Endothelial cell of umbilical vein (primary cell): ENCODE measurements at regions not wholly inside any gene's neighbourhood (a gene's known extent, or its start where the extent isn't known, plus 50 kb on each side); places are given as distances from the start of the nearest gene placed in this dataset.

Experiments used
- BruUV-seq: library from RNA; stranded (reverse); fragments of 400-500 nt; replicated peaks from 2 replicates; lab custom pipeline; 2021; lab: Mats Ljungman, UMichigan
- CTCF ChIA-PET: fragments of 300-600, 350-600 bp; sonication (Branson Sonifier 250); formaldehyde crosslinking; loops from one replicate; lab custom pipeline; 2021; ENCODE audit warnings: antibody characterized with exemption, inconsistent platforms; lab: Charles Lee
- POLR2A ChIA-PET: fragments of 300-600, 350-600 bp; sonication (Branson Sonifier 250); formaldehyde crosslinking; loops from one replicate; lab custom pipeline; 2021; ENCODE audit warnings: antibody characterized with exemption, inconsistent platforms; lab: Charles Lee
- DNase-seq: peaks from one replicate; pipeline ENCODE4 v3.0.0-alpha.2; 2011; ENCODE audit warnings: low read depth, low spot score
- FAIRE-seq: peaks from 2 replicates; lab custom pipeline; 2011; peaks lifted over from hg19 to GRCh38; lab: Jason Lieb, UNC
- H2AFZ ChIP-seq: 2 replicates; pipeline ENCODE4 v1.6.0; 2012; ENCODE audit warnings: low read depth, low read length, control low read depth, inconsistent platforms
- H3K27ac ChIP-seq: 2 replicates; pipeline ENCODE4 v1.5.1; 2011; ENCODE audit warnings: low read depth, mild to moderate bottlenecking, control low read depth, low read length, moderate library complexity; ENCODE audit not compliant: insufficient read depth
- H3K27me3 ChIP-seq, 2 experiments: 2 replicates each; pipeline versions ENCODE4 v1.6.0 to v1.6.1; 2011; ENCODE audit warnings: low read length in 2 of 2, mixed read lengths in 1 of 2; ENCODE audit not compliant: control insufficient read depth in 2 of 2, insufficient read depth in 2 of 2
- H3K36me3 ChIP-seq, 2 experiments: 2 replicates in 1 of 2; 3 replicates in 1 of 2; pipeline ENCODE4 v1.5.1; 2011; ENCODE audit warnings: low read length in 2 of 2, mild to moderate bottlenecking in 1 of 2, moderate library complexity in 1 of 2; ENCODE audit not compliant: control insufficient read depth in 2 of 2, insufficient read depth in 2 of 2; ENCODE audit errors: extremely low read depth in 1 of 2
- H3K4me1 ChIP-seq: 3 replicates; pipeline ENCODE4 v1.5.1; 2011; ENCODE audit warnings: mild to moderate bottlenecking, low read length; ENCODE audit not compliant: control insufficient read depth, insufficient read depth; ENCODE audit errors: extremely low read depth
- H3K4me2 ChIP-seq: 2 replicates; pipeline ENCODE4 v1.6.1; 2011; ENCODE audit warnings: low read length, control low read depth, mixed read lengths; ENCODE audit not compliant: insufficient read depth
- H3K4me3 ChIP-seq, 3 experiments: fragments of 200-600 bp in 1 of 3; sonication (generic), shearing (Covaris generic) in 1 of 3; replicated peaks in 1 of 3; 2 replicates each; pipeline ENCODE4 v1.5.1; 2011 to 2016; ENCODE audit warnings: control low read depth in 3 of 3, low read length in 3 of 3, mild to moderate bottlenecking in 2 of 3, inconsistent platforms in 1 of 3, low read depth in 1 of 3, moderate library complexity in 1 of 3; ENCODE audit not compliant: insufficient read depth in 1 of 3
- H3K79me2 ChIP-seq: 2 replicates; pipeline ENCODE4 v1.6.0; 2012; ENCODE audit warnings: low read length, inconsistent platforms; ENCODE audit not compliant: control insufficient read depth, insufficient read depth
- H3K9ac ChIP-seq: replicated peaks from 2 replicates; pipeline ENCODE3; 2011; ENCODE audit warnings: low read length, control low read depth; ENCODE audit not compliant: insufficient read depth; ENCODE audit errors: extremely low read depth
- H3K9me1 ChIP-seq: replicated peaks from 3 replicates; pipeline ENCODE4 v1.6.0; 2011; ENCODE audit warnings: mild to moderate bottlenecking, low read length; ENCODE audit not compliant: control insufficient read depth, insufficient read depth; ENCODE audit errors: extremely low read depth
- H3K9me3 ChIP-seq: replicated peaks from 2 replicates; pipeline ENCODE4 v1.5.1; 2012; ENCODE audit warnings: low read length, inconsistent platforms; ENCODE audit not compliant: control insufficient read depth, insufficient read depth
- H4K20me1 ChIP-seq: replicated peaks from 2 replicates; pipeline ENCODE3; 2011; ENCODE audit warnings: mild to moderate bottlenecking, low read length; ENCODE audit not compliant: control insufficient read depth, insufficient read depth; ENCODE audit errors: extremely low read depth
- CTCF ChIP-seq, 2 donors: IDR thresholded peaks; 1 replicate in 1 of 2; 2 replicates in 1 of 2; pipeline ENCODE4 v1.5.1; 2011; ENCODE audit warnings: low read length in 2 of 2, mild to moderate bottlenecking in 2 of 2, moderate library complexity in 2 of 2, control low read depth in 1 of 2, inconsistent platforms in 1 of 2, low read depth in 1 of 2; ENCODE audit not compliant: insufficient read depth in 1 of 2; ENCODE audit errors: extremely low read depth in 1 of 2
- EZH2 ChIP-seq: IDR thresholded peaks from 2 replicates; pipeline ENCODE4 v1.6.1; 2012; ENCODE audit warnings: borderline replicate concordance, low read depth, mild to moderate bottlenecking, moderate library complexity, low read length, inconsistent platforms; ENCODE audit not compliant: severe bottlenecking
- FOS ChIP-seq: IDR thresholded peaks from 2 replicates; pipeline ENCODE4 v1.6.1; 2011; ENCODE audit warnings: mild to moderate bottlenecking, low read length, moderate library complexity, borderline replicate concordance; ENCODE audit not compliant: insufficient read depth
- GATA2 ChIP-seq: IDR thresholded peaks from 2 replicates; pipeline ENCODE4 v1.7.0; 2011; ENCODE audit warnings: low read depth, mild to moderate bottlenecking, moderate library complexity, mixed read lengths, low read length; ENCODE audit not compliant: insufficient read length, insufficient read depth
- JUN ChIP-seq: IDR thresholded peaks from 2 replicates; pipeline ENCODE4 v1.6.1; 2011; ENCODE audit warnings: borderline replicate concordance, low read depth; ENCODE audit not compliant: insufficient read length, insufficient read depth
- MYC ChIP-seq: IDR thresholded peaks from one replicate; pipeline ENCODE4 v1.6.1; 2011; ENCODE audit warnings: mild to moderate bottlenecking, low read depth, low read length
- POLR2A ChIP-seq: IDR thresholded peaks from 2 replicates; pipeline ENCODE4 v1.6.1; 2012; ENCODE audit warnings: low read depth, mild to moderate bottlenecking, control low read depth, low read length
- POLR2AphosphoS5 ChIP-seq: IDR thresholded peaks from 2 replicates; pipeline ENCODE4 v1.6.1; 2012; ENCODE audit warnings: low read depth, mild to moderate bottlenecking, control low read depth, low read length, moderate library complexity; ENCODE audit not compliant: insufficient read depth
- dilution Hi-C: fragments of 300-500 bp; cut with MboI; formaldehyde crosslinking; loops from one replicate; pipeline ENCODE4 v1.15.0; 2019; ENCODE audit warnings: low sequenced_read_pairs; ENCODE audit not compliant: extremely low pct_ligation_motif_present
- intact Hi-C: fragments of 100-400 bp; cut with micrococcal nuclease; formaldehyde crosslinking; loops from one replicate; pipeline ENCODE4 v1.10.0; 2022
- TF ChIP-seq, protein P1 (sequence below): IDR thresholded peaks from 2 replicates; pipeline ENCODE4 v1.6.1; 2011; ENCODE audit not compliant: insufficient read depth, insufficient read length

- Histone ChIP-seq H3K27ac (no peak overlapping the region), H3K4me1 (no peaks in the 10 kb centered on the region), H3K9me1 (no peaks in the 10 kb centered on the region), H3K79me2 (no peaks in the 10 kb centered on the region), H3K4me2 (no peak overlapping the region), H3K4me3 (no peak overlapping the region), H3K27me3 (no peaks in the 10 kb centered on the region), H3K36me3 (no peaks in the 10 kb centered on the region), H2AFZ (no peak overlapping the region), H3K9me3 (peaks cover 2% of the 10 kb centered on the region), H3K9ac (no peak overlapping the region), H4K20me1 (no peaks in the 10 kb centered on the region)
- intact Hi-C loops, result no loop called here
- ChIA-PET POLR2A (no interaction called here), CTCF (no interaction called here)
- DNase-seq (no peak), FAIRE-seq (no peak)
- TF ChIP-seq JUN (no peak), CTCF (IDR thresholded peaks at IDR 0.05; ENCODE audit: extremely low read depth in 1 of 2, insufficient read depth in 1 of 2, low read depth in 1 of 2, low read length in 2 of 2) (no peak), FOS (no peak), GATA2 (no peak), POLR2AphosphoS5 (no peak), POLR2A (no peak), EZH2 (no peak), MYC (no peak)
- TF ChIP-seq, protein P1, sequence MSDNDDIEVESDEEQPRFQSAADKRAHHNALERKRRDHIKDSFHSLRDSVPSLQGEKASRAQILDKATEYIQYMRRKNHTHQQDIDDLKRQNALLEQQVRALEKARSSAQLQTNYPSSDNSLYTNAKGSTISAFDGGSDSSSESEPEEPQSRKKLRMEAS, result no peak
- BruUV-seq, result no TSS peak
- dilution Hi-C loops, result no loop called here
These were observed 592.9 kb downstream of the TRIML1 start for GRCh38 chr4:188732131-188732530.
